NCI-H2081 (cell line): ENCODE measurements at regions not wholly inside any gene's neighbourhood (a gene's known extent, or its start where the extent isn't known, plus 50 kb on each side); places are given as distances from the start of the nearest gene placed in this dataset.
"Not testable (repeated sequence)": the region's sequence is repeated elsewhere in the genome, so short reads cannot be mapped to it uniquely, and the experiment has no call there.

Experiments used
- DNase-seq, 2 experiments: peaks; one replicate each; lab custom pipeline; 2025; lab: John Stamatoyannopoulos, UW

- no peak for DNase-seq
Observed at GRCh38 chr2:2896011-2896410, 481.6 kb downstream of the EIPR1 start.

GRCh38 chr2:2894011-2894410 lies 483.6 kb downstream of the EIPR1 start:
- DNase-seq = not testable (repeated sequence)

DNA sequence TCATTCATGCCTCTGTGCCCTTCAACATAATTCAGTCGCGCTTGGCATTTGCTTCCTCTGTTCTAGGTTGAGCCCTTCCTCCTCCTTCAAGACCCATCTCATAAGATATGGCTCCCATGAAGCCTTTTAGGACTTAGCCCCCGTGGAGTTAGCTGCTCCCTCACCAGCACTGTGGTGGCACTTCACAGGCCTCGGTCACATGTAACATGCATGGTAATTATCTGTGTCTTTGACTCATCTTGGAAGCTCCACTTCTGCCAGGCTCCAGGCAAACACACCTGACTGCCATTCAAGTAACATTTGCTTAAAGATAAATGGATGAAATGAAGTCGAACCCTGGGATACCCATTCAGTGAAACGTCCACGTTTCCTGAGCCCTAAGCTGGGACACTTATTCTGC lies 484.7 kb downstream of the EIPR1 start:
- DNase-seq = no peak

DNA sequence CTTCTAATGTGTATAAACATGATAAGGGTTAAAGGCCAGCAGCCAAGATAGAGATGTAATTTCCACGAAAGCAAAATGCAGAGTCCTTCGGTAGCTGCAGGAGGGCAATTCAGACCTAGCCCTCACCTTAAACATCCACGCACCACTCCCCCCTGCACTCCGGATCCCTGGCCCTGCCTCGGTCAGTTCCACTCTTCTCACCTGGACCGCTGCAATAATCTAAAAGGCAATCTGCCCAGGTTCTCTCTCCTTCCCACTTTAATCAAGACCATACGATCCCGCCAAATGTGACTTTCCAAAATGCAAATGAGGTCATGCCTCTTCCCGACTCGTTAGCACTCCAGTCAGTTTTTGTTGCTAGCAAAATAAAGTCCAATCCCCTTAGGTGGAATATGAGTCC lies 485.2 kb downstream of the EIPR1 start:
- DNase-seq = no peak

DNA sequence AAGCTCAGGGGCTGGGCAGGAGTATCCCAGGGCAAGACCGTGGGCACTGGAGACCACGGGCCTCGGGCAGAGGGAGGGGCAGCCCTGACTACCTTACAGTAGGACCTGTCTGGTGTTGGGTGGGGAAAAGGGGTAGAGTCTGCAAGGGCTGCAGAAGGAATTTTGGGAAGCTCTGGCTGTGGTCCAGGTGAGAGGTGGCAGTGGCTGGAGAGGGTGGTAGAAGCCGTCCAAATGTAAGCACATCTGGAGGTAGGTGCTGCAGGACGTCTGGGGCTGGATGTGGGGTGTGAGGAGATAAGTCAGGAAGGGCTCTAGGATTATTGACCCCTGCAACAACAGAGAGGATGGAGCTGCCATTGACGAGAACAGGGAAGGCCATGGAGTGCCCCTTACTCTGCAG lies 486.7 kb downstream of the EIPR1 start:
- no peak for DNase-seq

DNA sequence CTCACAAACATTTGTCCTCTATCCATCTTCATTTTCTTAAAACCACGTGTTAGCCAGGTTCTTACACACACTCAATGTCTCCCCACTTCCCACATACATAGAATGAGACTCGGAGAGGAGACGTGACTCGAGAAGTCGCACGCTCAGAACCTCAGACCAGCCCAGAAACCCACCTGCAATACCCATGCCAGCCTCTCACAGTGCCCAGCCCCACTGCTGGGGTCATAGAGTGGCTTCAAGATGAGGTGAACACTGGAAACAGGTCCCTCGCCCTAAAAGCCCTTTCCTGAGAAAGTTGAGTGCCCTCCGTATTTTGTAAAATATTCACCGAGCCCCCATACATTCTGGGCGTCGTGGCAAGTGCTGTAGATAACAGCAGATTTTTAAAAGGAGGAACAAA lies 487.4 kb downstream of the EIPR1 start:
- no peak for DNase-seq

DNA sequence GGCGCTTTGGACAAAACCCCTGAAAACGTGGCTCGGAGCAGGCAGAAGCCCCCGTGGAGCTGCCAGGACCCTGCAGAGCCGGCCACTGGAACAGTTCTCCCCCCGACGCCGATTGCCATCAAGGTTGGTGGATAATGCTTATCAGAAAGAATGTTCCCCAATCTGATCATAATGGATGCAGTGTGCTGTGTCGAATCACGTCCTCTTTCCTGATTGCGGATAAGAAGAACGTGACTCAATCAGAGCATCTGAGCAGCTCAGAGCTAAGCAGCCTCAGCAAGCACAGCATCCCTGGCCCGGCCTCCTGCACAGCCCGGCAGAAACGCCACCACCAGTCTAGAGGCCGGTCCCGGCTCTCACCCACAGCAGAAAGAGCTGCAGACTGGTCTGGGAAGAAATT lies 488.0 kb downstream of the EIPR1 start:
- no peak for DNase-seq

GRCh38 chr2:2889141-2889540 lies 488.5 kb downstream of the EIPR1 start:
- DNase-seq = no peak

- no peak for DNase-seq
Observed at GRCh38 chr2:2887772-2888387, 489.7 kb downstream of the EIPR1 start.

GRCh38 chr2:2886922-2887321 lies 490.7 kb downstream of the EIPR1 start:
- DNase-seq = no peak

DNA sequence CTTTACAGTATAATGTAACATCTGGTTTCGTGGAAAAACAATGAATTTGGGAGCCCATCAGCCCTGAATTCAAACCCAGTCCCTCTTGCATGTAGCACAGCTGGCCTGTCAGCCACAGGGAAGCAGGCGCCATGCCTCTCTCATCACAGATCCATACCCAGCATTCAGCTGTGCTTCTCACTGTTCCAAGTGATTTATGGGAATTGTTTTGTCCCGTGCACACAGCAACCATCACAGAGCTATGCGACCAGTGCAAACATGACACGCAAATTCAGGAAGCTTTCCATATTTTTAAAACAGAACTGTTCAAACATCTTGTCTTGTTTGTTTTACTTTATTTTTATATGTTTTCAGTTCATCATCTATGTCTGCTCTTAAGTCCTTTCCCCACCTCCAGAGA lies 496.1 kb downstream of the EIPR1 start:
- DNase-seq = no peak

- no peak for DNase-seq
Observed at GRCh38 chr2:2880938-2881337, 496.7 kb downstream of the EIPR1 start.

GRCh38 chr2:2879781-2880180 lies 497.8 kb downstream of the EIPR1 start:
- DNase-seq = no peak

DNA sequence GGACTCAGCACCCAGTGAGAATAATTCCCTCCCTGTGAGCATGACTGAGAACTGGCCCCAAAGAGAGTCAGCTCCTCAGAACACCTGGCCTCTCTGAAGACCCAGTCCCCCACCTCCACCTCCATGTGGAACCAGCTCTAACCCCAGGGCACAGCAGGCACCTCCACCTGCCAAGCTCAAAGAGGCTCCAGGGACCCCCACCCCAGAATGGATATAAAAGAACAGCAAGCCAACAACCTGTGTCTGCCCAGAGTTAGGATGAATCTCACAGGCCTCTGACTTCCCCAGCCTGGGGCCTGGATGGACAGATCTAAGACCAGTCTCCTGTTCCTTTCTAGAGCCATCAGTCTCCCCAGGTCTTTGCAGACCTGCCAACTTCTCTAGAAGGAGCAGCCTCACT lies 498.5 kb downstream of the EIPR1 start:
- no peak for DNase-seq

- DNase-seq = no peak
Observed at GRCh38 chr2:2877427-2877826, 500.2 kb downstream of the EIPR1 start.

GRCh38 chr2:2876331-2877221 lies 501.0 kb downstream of the EIPR1 start:
- no peak for DNase-seq

- DNase-seq = no peak
Observed at GRCh38 chr2:2875831-2876230, 501.8 kb downstream of the EIPR1 start.

- DNase-seq = no peak
Observed at GRCh38 chr2:2875296-2875695, 502.3 kb downstream of the EIPR1 start.

- DNase-seq = no peak
Observed at GRCh38 chr2:2874805-2875204, 502.8 kb downstream of the EIPR1 start.

- DNase-seq = no peak
Observed at GRCh38 chr2:2874341-2874740, 503.3 kb downstream of the EIPR1 start.

- peak in 1 of 2 experiments; percentile 28 for DNase-seq
Observed at GRCh38 chr2:2873450-2873811, 504.2 kb downstream of the EIPR1 start.

DNA sequence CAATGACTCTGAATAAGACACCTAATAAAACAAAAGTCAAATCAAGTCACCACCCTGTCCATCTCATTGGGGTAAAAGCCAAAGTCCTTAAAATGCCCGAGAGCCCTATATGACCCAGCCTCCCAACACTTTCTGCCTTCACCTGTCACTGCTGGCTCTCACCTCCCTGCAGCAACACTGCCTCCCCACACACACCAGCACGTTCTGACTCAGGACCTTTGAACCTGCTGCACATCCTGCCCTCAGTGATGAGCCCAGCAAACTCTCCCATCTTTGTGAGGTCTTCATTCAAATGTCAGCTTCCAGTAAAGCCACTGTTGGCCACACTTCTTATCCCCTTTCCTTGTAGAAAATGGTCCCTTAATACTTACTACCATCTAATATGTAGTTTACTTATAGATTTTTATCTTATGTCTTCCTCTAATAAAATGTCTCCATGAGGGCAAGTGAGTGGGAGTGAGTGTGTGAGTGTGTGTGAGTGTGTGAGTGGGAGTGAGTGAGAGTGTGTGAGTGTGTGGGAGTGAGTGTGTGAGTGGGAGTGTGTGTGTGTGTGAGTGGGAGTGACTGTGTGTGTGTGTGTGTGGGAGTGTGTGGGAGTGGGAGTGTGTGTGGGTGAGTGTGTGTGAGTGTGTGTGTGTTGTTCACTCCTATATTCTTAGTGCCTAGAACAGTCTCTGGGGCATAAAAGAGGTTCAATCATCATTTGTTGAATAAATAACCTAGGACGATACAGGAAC lies 504.7 kb downstream of the EIPR1 start:
- no peak for DNase-seq

GRCh38 chr2:2872309-2872617 lies 505.4 kb downstream of the EIPR1 start:
- no peak for DNase-seq
